Caco-2 (cell line): ENCODE measurements at regions not wholly inside any gene's neighbourhood (a gene's known extent, or its start where the extent isn't known, plus 50 kb on each side); places are given as distances from the start of the nearest gene placed in this dataset.

Experiments used
- BruUV-seq: library from RNA; stranded (reverse); fragments of 400-500 nt; replicated peaks from 2 replicates; lab custom pipeline; 2021; lab: Mats Ljungman, UMichigan
- CTCF ChIA-PET: fragments of 300-600 bp; sonication (Branson Sonifier 250); formaldehyde crosslinking; loops from one replicate; lab custom pipeline; 2022; ENCODE audit warnings: antibody characterized with exemption; lab: Charles Lee
- POLR2A ChIA-PET: fragments of 300-600 bp; sonication (Branson Sonifier 250); formaldehyde crosslinking; loops from one replicate; lab custom pipeline; 2022; ENCODE audit warnings: antibody characterized with exemption; lab: Charles Lee
- DNase-seq, 2 experiments: peaks; one replicate each; pipeline versions ENCODE4 v3.0.0 to v3.0.0-alpha.2; 2020 to 2022
- H3K27me3 ChIP-seq: replicated peaks from 2 replicates; pipeline ENCODE4 v1.6.0; 2011; ENCODE audit warnings: low read length; ENCODE audit not compliant: control insufficient read depth, insufficient read depth
- H3K36me3 ChIP-seq: 2 replicates; pipeline ENCODE4 v1.5.1; 2011; ENCODE audit warnings: low read length; ENCODE audit not compliant: control insufficient read depth, insufficient read depth
- H3K4me1 ChIP-seq: fragments of 250-450 bp; sonication (Bioruptor Pico); 2 replicates; pipeline ENCODE4 v1.5.1; 2020; ENCODE audit warnings: mild to moderate bottlenecking
- H3K4me3 ChIP-seq: 2 replicates; pipeline ENCODE4 v1.5.1; 2011; ENCODE audit warnings: low read depth, mild to moderate bottlenecking, control low read depth, low read length
- H3K9me3 ChIP-seq: fragments of 250-450 bp; sonication (Bioruptor Pico); 2 replicates; pipeline ENCODE4 v1.5.1; 2020; ENCODE audit warnings: mild to moderate bottlenecking, moderate library complexity
- H3K27ac Mint-ChIP-seq: one replicate; pipeline ENCODE4 v1.8.0; 2022; ENCODE audit warnings: mixed read lengths; ENCODE audit not compliant: unreplicated experiment
- H3K27me3 Mint-ChIP-seq: one replicate; pipeline ENCODE4 v1.8.0; 2022; ENCODE audit warnings: mixed read lengths; ENCODE audit not compliant: insufficient read depth, unreplicated experiment
- H3K36me3 Mint-ChIP-seq: one replicate; pipeline ENCODE4 v1.8.0; 2022; ENCODE audit warnings: mild to moderate bottlenecking, mixed read lengths; ENCODE audit not compliant: insufficient read depth, unreplicated experiment
- H3K4me1 Mint-ChIP-seq: one replicate; pipeline ENCODE4 v1.8.0; 2022; ENCODE audit warnings: low read depth, mixed read lengths; ENCODE audit not compliant: unreplicated experiment
- H3K4me3 Mint-ChIP-seq: one replicate; pipeline ENCODE4 v1.8.0; 2022; ENCODE audit warnings: mild to moderate bottlenecking, moderate library complexity, mixed read lengths; ENCODE audit not compliant: unreplicated experiment
- H3K9me3 Mint-ChIP-seq: one replicate; pipeline ENCODE4 v1.8.0; 2022; ENCODE audit warnings: mixed read lengths; ENCODE audit not compliant: unreplicated experiment
- CTCF ChIP-seq, 2 experiments: fragments of 200-600 bp in 1 of 2; IDR thresholded peaks; 1 replicate in 1 of 2; 2 replicates in 1 of 2; pipeline versions ENCODE4 v1.5.1 to v1.8.0; 2011 to 2022; ENCODE audit warnings: antibody characterized with exemption in 1 of 2, control low read depth in 1 of 2, inconsistent platforms in 1 of 2, low read depth in 1 of 2, low read length in 1 of 2, mild to moderate bottlenecking in 1 of 2, moderate library complexity in 1 of 2; ENCODE audit not compliant: insufficient read depth in 1 of 2, severe bottlenecking in 1 of 2, unreplicated experiment in 1 of 2
- intact Hi-C: fragments of 100-400 bp; cut with micrococcal nuclease; formaldehyde crosslinking; loops from one replicate; pipeline ENCODE4 v1.10.0; 2022; ENCODE audit not compliant: unreplicated experiment

GRCh38 chr5:32932241-32932935 is 221.3 kb downstream of the NPR3 start:
- H3K4me3 ChIP-seq = no peak overlapping the region
- Mint-ChIP-seq H3K27me3 (no peaks in the 10 kb centered on the region), H3K36me3 (no peaks in the 10 kb centered on the region), H3K4me1 (no peaks in the 10 kb centered on the region), H3K27ac (no peak overlapping the region), H3K9me3 (no peaks in the 10 kb centered on the region), H3K4me3 (no peak overlapping the region)
- TF ChIP-seq CTCF (IDR thresholded peaks at IDR 0.05; ENCODE audit: insufficient read depth in 1 of 2, low read depth in 1 of 2, low read length in 1 of 2, severe bottlenecking in 1 of 2, unreplicated experiment in 1 of 2) = no peak
- intact Hi-C loops = no loop called here
- no peak for DNase-seq
- ChIA-PET POLR2A (no interaction called here), CTCF (no interaction called here)
- H3K36me3 ChIP-seq = no peaks in the 10 kb centered on the region
- no peaks in the 10 kb centered on the region for H3K4me1 ChIP-seq
- no peaks in the 10 kb centered on the region for H3K9me3 ChIP-seq
- BruUV-seq = no TSS peak
- H3K27me3 ChIP-seq = no peaks in the 10 kb centered on the region

- Histone ChIP-seq H3K4me1 (no peaks in the 10 kb centered on the region), H3K4me3 (no peak overlapping the region), H3K36me3 (no peaks in the 10 kb centered on the region), H3K27me3 (no peaks in the 10 kb centered on the region), H3K9me3 (no peaks in the 10 kb centered on the region)
- ChIA-PET CTCF (no interaction called here), POLR2A (no interaction called here)
- Mint-ChIP-seq H3K4me3 (no peak overlapping the region), H3K9me3 (no peaks in the 10 kb centered on the region), H3K27me3 (no peaks in the 10 kb centered on the region), H3K36me3 (no peaks in the 10 kb centered on the region), H3K27ac (no peak overlapping the region), H3K4me1 (no peaks in the 10 kb centered on the region)
- no peak for DNase-seq
- BruUV-seq = no TSS peak
- intact Hi-C loops = no loop called here
- no peak for TF ChIP-seq CTCF (IDR thresholded peaks at IDR 0.05; ENCODE audit: insufficient read depth in 1 of 2, low read depth in 1 of 2, low read length in 1 of 2, severe bottlenecking in 1 of 2, unreplicated experiment in 1 of 2)
Observed at GRCh38 chr5:32933692-32934091, 222.6 kb downstream of the NPR3 start.

- no peaks in the 10 kb centered on the region for H3K4me1 Mint-ChIP-seq
- TF ChIP-seq CTCF (IDR thresholded peaks at IDR 0.05; ENCODE audit: insufficient read depth in 1 of 2, low read depth in 1 of 2, low read length in 1 of 2, severe bottlenecking in 1 of 2, unreplicated experiment in 1 of 2) = no peak
- no peak overlapping the region for H3K27ac Mint-ChIP-seq
- no peaks in the 10 kb centered on the region for H3K27me3 ChIP-seq
- no peaks in the 10 kb centered on the region for H3K9me3 ChIP-seq
- no peak overlapping the region for H3K4me3 Mint-ChIP-seq
- CTCF ChIA-PET = no interaction called here
- intact Hi-C loops = no loop called here
- H3K27me3 Mint-ChIP-seq = no peaks in the 10 kb centered on the region
- no peak overlapping the region for H3K4me3 ChIP-seq
- POLR2A ChIA-PET = no interaction called here
- H3K4me1 ChIP-seq = no peaks in the 10 kb centered on the region
- H3K36me3 Mint-ChIP-seq = no peaks in the 10 kb centered on the region
- no peaks in the 10 kb centered on the region for H3K36me3 ChIP-seq
- DNase-seq = no peak
- no TSS peak for BruUV-seq
- no peaks in the 10 kb centered on the region for H3K9me3 Mint-ChIP-seq
Observed at GRCh38 chr5:32934529-32934928, 223.4 kb downstream of the NPR3 start.
